ENCODE measurements at regions not wholly inside any gene's neighbourhood (a gene's known extent, or its start where the extent isn't known, plus 50 kb on each side); places are given as distances from the start of the nearest gene placed in this dataset.
A peak's percentile ranks its signal among the peaks of the same experiment; 100 is the strongest.
"Not testable (repeated sequence)": the region's sequence is repeated elsewhere in the genome, so short reads cannot be mapped to it uniquely, and the experiment has no call there.

DNA sequence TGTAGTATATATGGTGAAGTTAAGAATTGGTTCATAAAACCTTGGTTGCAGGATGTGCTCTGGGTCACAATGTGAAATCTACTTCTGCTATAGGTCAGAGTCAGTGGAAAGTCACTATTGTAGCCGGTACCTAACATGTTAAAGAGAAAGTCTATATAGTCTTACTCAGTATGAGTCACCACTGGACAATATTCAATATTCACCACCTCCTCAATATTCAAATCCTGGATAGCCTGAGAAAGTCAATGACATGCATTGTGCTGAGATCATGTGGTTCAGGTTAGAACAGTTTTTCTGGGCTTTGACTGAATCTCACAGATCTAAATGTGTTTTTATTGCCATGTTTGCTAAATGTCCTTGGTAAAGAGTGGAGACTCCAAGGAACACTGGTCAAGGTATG is 108.8 kb downstream of the HMHB1 start:
- POLR2A ChIA-PET, result no interaction called here
- peaks cover 4% of the 10 kb centered on the region for H3K4me1 Mint-ChIP-seq
- H3K36me3 Mint-ChIP-seq, result peaks cover 1% of the 10 kb centered on the region
- H3K9me3 Mint-ChIP-seq, result no peaks in the 10 kb centered on the region
- peaks cover 2% of the 10 kb centered on the region for H3K27me3 Mint-ChIP-seq
- no peak overlapping the region for H3K4me3 Mint-ChIP-seq
- DNase-seq (no peak), ATAC-seq (ENCODE audit: low read depth) (no peak)
- no peak overlapping the region for H3K27ac Mint-ChIP-seq

DNA sequence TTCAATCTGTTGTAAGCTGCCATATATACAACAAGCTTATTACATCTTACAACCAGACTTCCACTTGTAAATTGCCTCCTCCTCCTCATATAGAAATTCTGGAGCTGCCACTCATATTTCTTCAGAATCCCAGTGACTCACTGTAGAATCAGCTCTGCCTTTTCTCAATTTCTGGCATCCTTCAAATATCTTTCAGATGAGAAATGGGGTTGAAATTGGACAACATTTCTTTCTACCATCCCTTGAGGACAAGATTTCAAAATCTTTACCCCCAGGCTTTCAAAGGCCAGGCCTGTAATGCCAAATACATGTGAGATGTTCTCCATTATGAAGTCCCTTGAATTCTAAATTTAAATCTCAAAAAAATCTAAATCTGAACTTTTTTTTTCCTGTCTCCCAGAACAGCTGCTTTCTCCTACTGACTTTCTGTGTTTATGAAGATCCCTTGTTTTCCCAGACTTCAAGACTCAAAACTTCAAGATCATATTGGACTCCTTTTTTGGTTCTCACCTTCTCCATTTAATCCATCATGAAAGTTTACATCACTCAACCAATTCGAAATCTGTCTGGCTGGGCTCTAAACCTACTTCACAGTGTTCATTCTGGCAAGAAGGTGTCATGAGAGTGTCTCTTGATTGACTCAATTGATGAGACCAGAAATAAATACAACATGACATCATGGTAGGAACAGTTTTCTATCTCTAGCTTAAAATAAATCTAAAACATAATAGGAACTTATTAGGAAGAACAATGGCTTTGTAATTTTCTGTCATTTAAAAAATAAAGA is 109.8 kb downstream of the HMHB1 start:
- Mint-ChIP-seq H3K4me3 (no peak overlapping the region), H3K27ac (no peak overlapping the region)
- no peak for ATAC-seq (ENCODE audit: low read depth)

DNA sequence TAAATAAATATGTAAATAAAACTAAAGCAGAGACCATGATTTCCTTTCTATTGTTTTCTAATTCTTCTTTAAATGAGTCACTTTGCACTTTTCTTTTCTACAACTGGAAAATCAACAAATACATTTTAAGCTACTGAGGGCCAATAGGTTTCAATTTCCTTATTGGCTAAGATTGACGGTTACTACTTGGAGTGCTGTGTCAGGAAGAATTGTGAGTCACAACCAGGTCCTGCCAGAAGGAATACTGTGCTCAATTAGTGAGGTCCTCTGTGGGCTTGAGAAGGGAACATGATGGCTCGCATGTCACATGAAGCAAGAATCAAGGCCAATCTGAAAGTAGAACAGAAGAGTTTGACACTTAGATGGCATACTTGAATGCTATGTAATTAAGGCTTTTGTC is 110.8 kb downstream of the HMHB1 start:
- no peak for DNase-seq
- no peak overlapping the region for H3K27ac Mint-ChIP-seq
- ATAC-seq (ENCODE audit: low read depth), result no peak
- POLR2A ChIA-PET, result no interaction called here
- no peak overlapping the region for H3K4me3 Mint-ChIP-seq
- H3K9me3 Mint-ChIP-seq, result no peaks in the 10 kb centered on the region
- peaks cover 1% of the 10 kb centered on the region for H3K36me3 Mint-ChIP-seq
- H3K27me3 Mint-ChIP-seq, result peaks cover 2% of the 10 kb centered on the region
- peaks cover 4% of the 10 kb centered on the region for H3K4me1 Mint-ChIP-seq

More for the DNA sequence above, 109.8 kb downstream of the HMHB1 start:
- DNase-seq, result no peak
- Mint-ChIP-seq H3K4me1 (peaks cover 4% of the 10 kb centered on the region), H3K9me3 (no peaks in the 10 kb centered on the region), H3K36me3 (peaks cover 1% of the 10 kb centered on the region), H3K27me3 (peaks cover 2% of the 10 kb centered on the region)
- POLR2A ChIA-PET, result no interaction called here

DNA sequence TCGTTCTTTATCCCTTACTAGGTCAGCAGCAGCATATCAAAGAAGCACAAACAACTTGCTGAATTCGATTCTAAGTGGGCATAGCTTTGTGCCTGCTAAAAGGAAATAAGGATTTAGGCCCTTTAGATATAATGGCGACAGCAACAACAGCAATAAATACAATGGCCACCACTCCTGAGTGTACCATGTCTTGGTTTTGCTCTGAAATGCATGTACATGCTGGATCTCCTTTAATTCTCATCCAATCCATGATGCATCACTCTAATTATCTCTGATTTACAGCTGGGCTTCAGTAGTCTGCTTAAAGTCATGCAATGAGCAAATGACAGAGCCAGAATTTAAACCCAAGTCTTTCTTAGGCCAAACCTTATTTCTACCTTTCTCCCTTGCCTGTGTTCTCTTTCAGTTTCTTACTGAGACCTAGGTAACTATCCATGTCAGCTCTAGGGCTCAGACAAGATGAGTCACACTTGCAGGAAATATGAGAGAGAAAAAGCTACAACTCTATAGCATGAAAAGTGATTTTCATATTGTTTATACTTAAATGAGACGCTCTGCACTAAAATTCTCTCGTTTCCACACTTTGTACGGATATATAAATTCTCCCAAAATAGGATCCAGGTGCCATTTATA is 111.8 kb downstream of the HMHB1 start:
- Mint-ChIP-seq H3K36me3 (peaks cover 1% of the 10 kb centered on the region), H3K4me1 (peaks cover 4% of the 10 kb centered on the region), H3K4me3 (no peak overlapping the region), H3K9me3 (peaks cover 1% of the 10 kb centered on the region), H3K27me3 (peaks cover 2% of the 10 kb centered on the region), H3K27ac (no peak overlapping the region)
- POLR2A ChIA-PET, result no interaction called here
- DNase-seq (no peak), ATAC-seq (ENCODE audit: low read depth) (peak; percentile 58)

DNA sequence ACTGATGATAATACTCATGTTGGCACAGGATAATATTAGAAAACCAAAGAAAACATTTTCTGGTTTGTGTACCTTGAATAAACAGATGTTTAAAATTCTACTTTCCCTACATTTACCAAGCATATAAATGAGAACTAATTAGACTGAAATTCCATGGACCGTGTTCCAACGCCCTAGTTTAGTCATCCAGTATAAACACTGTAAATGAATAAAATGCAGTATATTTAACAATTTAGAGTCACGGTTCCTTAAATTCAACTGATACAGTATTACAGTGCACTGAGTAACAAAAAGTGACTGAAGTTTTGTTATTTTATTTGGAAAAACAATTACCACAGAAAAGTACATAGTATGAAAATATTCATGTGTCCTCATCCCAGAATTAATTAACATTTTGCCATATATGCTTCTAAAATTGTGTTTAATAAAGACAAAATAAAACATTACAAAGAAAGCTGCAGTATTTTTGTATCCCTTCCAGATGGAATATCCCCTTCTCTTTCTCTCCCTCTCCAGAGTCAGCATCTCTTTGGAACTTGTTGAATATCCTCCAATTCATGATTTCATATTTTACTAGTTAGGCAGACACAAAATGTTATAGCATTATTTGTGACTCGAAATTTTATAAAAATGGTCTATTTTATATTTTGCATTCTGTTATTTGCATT is 112.5 kb downstream of the HMHB1 start:
- H3K27ac Mint-ChIP-seq, result no peak overlapping the region

DNA sequence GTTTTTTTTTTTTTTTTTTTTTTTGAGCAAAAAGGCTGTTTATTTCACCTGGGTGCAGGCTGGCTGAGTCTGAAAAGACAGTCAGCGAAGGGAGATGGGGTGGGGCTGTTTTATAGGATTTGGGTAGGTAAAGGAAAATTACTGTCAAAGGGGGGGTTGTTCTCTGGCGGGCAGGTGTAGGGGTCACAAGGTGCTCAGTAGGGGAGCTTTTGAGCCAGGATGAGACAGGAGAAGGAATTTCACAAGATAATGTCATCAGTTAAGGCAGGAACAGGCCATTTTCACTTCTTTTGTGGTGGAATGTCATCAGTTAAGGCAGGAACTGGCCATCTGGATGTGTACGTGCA is 113.0 kb downstream of the HMHB1 start:
- DNase-seq; H3K9me3 Mint-ChIP-seq; H3K36me3 Mint-ChIP-seq; H3K4me3 Mint-ChIP-seq; H3K27me3 Mint-ChIP-seq; ATAC-seq (ENCODE audit: low read depth); H3K27ac Mint-ChIP-seq; H3K4me1 Mint-ChIP-seq; POLR2A ChIA-PET: not testable (repeated sequence)

More for the DNA sequence above, 112.5 kb downstream of the HMHB1 start:
- DNase-seq (no peak), ATAC-seq (ENCODE audit: low read depth) (no peak)
- Mint-ChIP-seq H3K4me1 (peaks cover 4% of the 10 kb centered on the region), H3K27me3 (peaks cover 2% of the 10 kb centered on the region), H3K36me3 (peaks cover 1% of the 10 kb centered on the region), H3K4me3 (no peak overlapping the region), H3K9me3 (peaks cover 1% of the 10 kb centered on the region)
- POLR2A ChIA-PET, result no interaction called here

DNA sequence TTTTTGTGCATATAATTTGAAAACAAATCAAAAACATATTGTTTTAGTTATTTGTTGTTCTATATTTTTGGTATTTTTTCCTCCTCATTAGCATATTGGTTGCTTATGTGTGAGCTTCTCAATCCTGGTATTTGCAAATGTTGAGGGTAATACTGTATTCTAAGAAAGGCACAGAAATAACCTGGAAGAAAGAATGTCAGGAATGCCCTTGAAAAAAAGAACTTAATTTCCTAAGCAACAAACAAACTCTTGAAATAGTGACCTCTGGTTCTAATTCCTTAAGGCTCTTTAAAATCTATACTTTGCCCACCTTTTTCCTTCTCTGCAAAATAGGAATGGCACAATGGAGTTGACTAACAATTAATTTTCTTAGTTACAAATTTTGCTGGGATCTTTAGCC is 117.5 kb downstream of the HMHB1 start:
- no peak for ATAC-seq (ENCODE audit: low read depth)
- Mint-ChIP-seq H3K27me3 (peaks cover 2% of the 10 kb centered on the region), H3K36me3 (peaks cover 4% of the 10 kb centered on the region), H3K27ac (no peak overlapping the region), H3K9me3 (peaks cover 9% of the 10 kb centered on the region), H3K4me3 (no peak overlapping the region), H3K4me1 (no peaks in the 10 kb centered on the region)
- no peak for DNase-seq
- POLR2A ChIA-PET, result no interaction called here

DNA sequence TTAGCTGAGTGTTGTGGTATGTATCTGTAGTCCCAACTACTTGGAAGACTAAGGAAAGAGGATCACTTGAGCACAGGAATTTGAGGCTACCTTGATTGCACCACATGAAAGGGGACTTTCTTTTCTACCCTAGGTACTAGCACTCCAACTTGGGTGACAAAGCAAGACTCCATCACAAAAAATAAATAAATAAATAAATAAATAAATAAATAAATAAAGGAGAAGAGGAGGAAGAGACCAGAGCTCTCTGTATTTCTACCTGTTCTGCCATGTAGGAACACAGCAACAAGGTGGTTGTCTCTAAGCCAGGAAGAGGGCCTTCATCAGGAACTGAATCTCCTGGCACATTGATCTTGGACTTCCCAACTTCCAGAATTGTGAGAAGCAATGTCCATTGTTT is 118.6 kb downstream of the HMHB1 start:
- DNase-seq (no peak), ATAC-seq (ENCODE audit: low read depth) (no peak)
- Mint-ChIP-seq H3K4me3 (no peak overlapping the region), H3K9me3 (peaks cover 13% of the 10 kb centered on the region), H3K4me1 (no peaks in the 10 kb centered on the region), H3K27me3 (no peaks in the 10 kb centered on the region), H3K36me3 (peaks cover 4% of the 10 kb centered on the region), H3K27ac (no peak overlapping the region)
- POLR2A ChIA-PET, result no interaction called here

DNA sequence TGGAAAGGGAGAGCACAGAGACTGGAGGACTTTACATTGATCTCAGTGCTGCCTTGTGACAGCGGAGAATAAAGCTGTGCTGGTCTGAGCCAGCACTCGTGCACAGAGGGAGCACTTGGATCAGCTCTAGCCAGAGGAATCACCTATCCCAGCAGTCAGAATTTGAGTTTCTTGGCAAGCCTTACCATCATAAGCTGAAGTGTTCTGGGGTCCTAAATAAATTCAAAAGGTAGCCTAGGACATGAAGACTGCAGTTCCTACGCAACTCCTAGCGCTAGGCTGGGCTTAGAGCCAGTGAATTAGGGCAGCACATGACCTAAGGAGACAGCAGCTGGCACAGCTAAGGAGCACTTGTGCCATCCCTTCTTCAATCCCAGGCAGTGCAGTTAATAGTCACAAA is 119.5 kb downstream of the HMHB1 start:
- peaks cover 19% of the 10 kb centered on the region for H3K9me3 Mint-ChIP-seq
- no peak overlapping the region for H3K27ac Mint-ChIP-seq
- DNase-seq (no peak), ATAC-seq (ENCODE audit: low read depth) (no peak)
- H3K36me3 Mint-ChIP-seq, result peaks cover 6% of the 10 kb centered on the region
- H3K4me1 Mint-ChIP-seq, result no peaks in the 10 kb centered on the region
- no peak overlapping the region for H3K4me3 Mint-ChIP-seq
- POLR2A ChIA-PET, result no interaction called here
- no peaks in the 10 kb centered on the region for H3K27me3 Mint-ChIP-seq

DNA sequence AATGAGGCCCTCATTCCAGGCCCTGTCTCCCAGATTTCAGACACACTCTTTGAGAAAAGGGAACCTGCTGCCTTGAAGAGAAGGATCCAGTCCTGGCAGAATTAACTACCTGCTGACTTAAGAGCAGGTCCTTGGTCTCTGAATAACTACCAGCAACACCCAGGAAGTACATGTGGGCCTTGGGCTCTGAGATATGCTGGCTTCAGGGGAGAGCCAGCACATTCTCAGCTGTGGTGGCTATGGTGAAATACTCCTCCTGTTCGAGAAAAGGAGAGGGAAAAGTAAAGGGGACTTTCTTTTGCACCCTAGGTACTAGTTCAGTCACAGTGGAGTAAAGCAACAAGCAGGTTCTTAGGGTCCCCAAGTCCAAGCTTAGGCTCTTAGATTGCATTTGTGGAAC is 120.0 kb downstream of the HMHB1 start:
- peaks cover 6% of the 10 kb centered on the region for H3K36me3 Mint-ChIP-seq
- no peaks in the 10 kb centered on the region for H3K4me1 Mint-ChIP-seq
- POLR2A ChIA-PET, result no interaction called here
- no peaks in the 10 kb centered on the region for H3K27me3 Mint-ChIP-seq
- no peak for ATAC-seq (ENCODE audit: low read depth)
- H3K4me3 Mint-ChIP-seq, result no peak overlapping the region
- H3K9me3 Mint-ChIP-seq, result peaks cover 19% of the 10 kb centered on the region
- no peak for DNase-seq
- no peak overlapping the region for H3K27ac Mint-ChIP-seq

DNA sequence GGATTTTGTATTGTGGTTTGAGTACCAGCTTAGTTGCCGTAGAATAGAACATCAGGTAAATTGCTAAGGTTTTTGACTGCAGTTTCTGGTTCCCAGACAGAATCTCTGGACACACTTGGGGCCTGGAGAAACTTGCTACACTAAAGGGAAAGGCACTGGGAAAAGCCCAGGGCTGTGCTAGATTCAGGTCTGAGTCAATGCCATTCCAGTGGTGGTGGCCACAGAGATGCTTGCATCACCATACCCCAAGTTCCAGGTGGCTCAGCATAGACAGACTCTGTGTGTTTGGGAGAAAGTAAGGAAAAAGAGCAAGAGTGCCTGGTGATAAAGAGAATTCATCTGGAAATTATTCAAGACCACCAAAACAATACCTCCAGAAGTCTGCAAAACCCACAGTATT is 120.6 kb downstream of the HMHB1 start:
- H3K27me3 Mint-ChIP-seq, result no peaks in the 10 kb centered on the region
- no peak overlapping the region for H3K27ac Mint-ChIP-seq
- ATAC-seq (ENCODE audit: low read depth) (no peak), DNase-seq (no peak)
- no peak overlapping the region for H3K4me3 Mint-ChIP-seq
- POLR2A ChIA-PET, result no interaction called here
- peaks cover 19% of the 10 kb centered on the region for H3K9me3 Mint-ChIP-seq
- H3K36me3 Mint-ChIP-seq, result peaks cover 6% of the 10 kb centered on the region
- H3K4me1 Mint-ChIP-seq, result no peaks in the 10 kb centered on the region

DNA sequence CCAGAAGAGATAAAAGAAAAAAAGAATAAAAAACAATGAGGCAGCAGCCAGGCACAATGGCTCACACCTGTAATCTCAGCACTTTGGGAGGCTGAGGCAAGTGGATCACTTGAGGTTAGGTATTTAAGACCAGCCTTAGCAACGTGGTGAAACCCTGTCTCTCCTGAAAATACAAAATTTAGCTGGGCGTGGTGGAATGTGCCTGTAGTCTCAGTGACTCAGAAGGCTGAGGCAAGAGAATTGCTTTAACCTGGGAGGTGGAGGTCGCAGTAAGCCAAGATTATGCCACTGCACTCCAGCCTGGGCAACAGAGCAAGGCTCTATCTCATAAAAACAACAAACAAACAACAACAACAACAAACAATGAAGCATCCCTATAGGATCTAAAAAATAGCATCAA is 121.5 kb downstream of the HMHB1 start:
- Mint-ChIP-seq H3K4me1 (no peaks in the 10 kb centered on the region), H3K36me3 (peaks cover 6% of the 10 kb centered on the region), H3K9me3 (peaks cover 18% of the 10 kb centered on the region), H3K27me3 (no peaks in the 10 kb centered on the region), H3K27ac (no peak overlapping the region), H3K4me3 (no peak overlapping the region)
- POLR2A ChIA-PET, result no interaction called here
- no peak for DNase-seq
- ATAC-seq (ENCODE audit: low read depth), result no peak

DNA sequence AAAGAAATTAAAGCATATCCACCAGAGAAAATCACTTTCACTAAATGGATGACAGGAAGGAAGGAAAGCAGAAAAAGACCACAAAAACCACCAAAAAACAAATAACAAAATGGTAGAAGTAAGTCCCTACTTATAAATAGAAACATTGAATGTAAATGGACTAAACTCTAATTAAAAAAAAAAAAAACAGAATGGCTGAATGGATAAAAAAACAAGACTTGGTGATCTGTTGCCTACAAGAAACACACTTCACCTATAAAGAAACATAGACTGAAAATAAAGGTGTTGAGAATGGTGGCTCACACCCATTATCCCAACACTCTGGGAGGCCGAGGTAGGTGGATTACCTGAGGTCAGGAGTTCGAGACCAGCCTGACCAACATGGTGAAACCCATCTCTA is 122.9 kb downstream of the HMHB1 start:
- no peak for DNase-seq
- Mint-ChIP-seq H3K27ac (no peak overlapping the region), H3K4me1 (no peaks in the 10 kb centered on the region), H3K4me3 (no peak overlapping the region), H3K9me3 (peaks cover 20% of the 10 kb centered on the region), H3K36me3 (peaks cover 6% of the 10 kb centered on the region), H3K27me3 (no peaks in the 10 kb centered on the region)
- POLR2A ChIA-PET, result interaction anchor here (0.6 to 0.8 kb wide), 2 partner anchors 20 to 426 kb away, joined by 3 to 6 read pairs; no protein-coding TSS in a partner anchor
- ATAC-seq (ENCODE audit: low read depth), result no peak

DNA sequence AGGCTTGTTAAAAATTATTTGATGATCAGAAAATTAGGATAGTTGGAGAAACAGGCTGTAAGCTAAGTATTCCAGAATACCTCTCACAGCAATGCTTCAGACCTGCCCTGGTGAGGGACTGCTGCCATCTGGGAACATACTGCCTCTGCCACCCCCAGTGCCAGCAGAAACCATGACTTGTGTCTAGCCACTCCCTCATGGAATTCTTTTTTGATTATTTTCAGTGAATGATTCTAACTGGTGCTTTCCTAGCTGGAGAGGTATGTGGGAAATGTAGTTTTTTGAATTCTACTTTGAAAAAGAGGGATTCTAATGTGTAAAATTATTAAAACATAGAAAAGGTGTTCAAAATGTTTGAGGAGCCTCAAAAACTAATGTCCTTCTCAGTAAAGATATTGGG is 126.3 kb downstream of the HMHB1 start:
- ATAC-seq (ENCODE audit: low read depth) (no peak), DNase-seq (no peak)
- no peaks in the 10 kb centered on the region for H3K27me3 Mint-ChIP-seq
- peaks cover 6% of the 10 kb centered on the region for H3K36me3 Mint-ChIP-seq
- H3K4me1 Mint-ChIP-seq, result no peaks in the 10 kb centered on the region
- POLR2A ChIA-PET, result no interaction called here
- H3K4me3 Mint-ChIP-seq, result no peak overlapping the region
- H3K9me3 Mint-ChIP-seq, result peaks cover 18% of the 10 kb centered on the region
- no peak overlapping the region for H3K27ac Mint-ChIP-seq

Data from activated naive CD8-positive, alpha-beta T cell treated with anti-CD3 and anti-CD28 coated beads, Interleukin-2, amount 10 ng/mL, durations not matched to agents 7 days and 5 days (primary cell).